ENCODE measurements at regions not wholly inside any gene's neighbourhood (a gene's known extent, or its start where the extent isn't known, plus 50 kb on each side); places are given as distances from the start of the nearest gene placed in this dataset.
"Not testable (repeated sequence)": the region's sequence is repeated elsewhere in the genome, so short reads cannot be mapped to it uniquely, and the experiment has no call there.

GRCh38 chr4:124922748-124923147 lies 210.2 kb upstream of the ANKRD50 start:
- TF ChIP-seq CTCF (IDR thresholded peaks at IDR 0.05; ENCODE audit: low read length); EZH2 (IDR thresholded peaks at IDR 0.05; ENCODE audit: borderline replicate concordance, low read length): not testable (repeated sequence)

Measured in OCI-LY1 (cell line).